Activated CD4-positive, CD25-positive, alpha-beta regulatory T cell treated with anti-CD3 and anti-CD28 coated beads, Interleukin-2, amount 50 U/mL, for 16 hours (primary cell): ENCODE measurements at regions not wholly inside any gene's neighbourhood (a gene's known extent, or its start where the extent isn't known, plus 50 kb on each side); places are given as distances from the start of the nearest gene placed in this dataset.

Source experiments
- DNase-seq: peaks from one replicate; pipeline ENCODE4 v3.0.0-alpha.2; 2020; ENCODE audit warnings: low read depth, low spot score

- no peak for DNase-seq
Observed at GRCh38 chr4:181595716-181596115, 647.5 kb upstream of the TENM3 start.

GRCh38 chr4:181597766-181598165, 645.4 kb upstream of the TENM3 start:
- no peak for DNase-seq

GRCh38 chr4:181599134-181599533, 644.1 kb upstream of the TENM3 start:
- no peak for DNase-seq

- DNase-seq, result no peak
Observed at GRCh38 chr4:181601103-181601502, 642.1 kb upstream of the TENM3 start.

GRCh38 chr4:181604546-181604945, 638.7 kb upstream of the TENM3 start:
- no peak for DNase-seq

- no peak for DNase-seq
Observed at GRCh38 chr4:181606300-181606699, 636.9 kb upstream of the TENM3 start.

- DNase-seq, result no peak
Observed at GRCh38 chr4:181608181-181608580, 635.0 kb upstream of the TENM3 start.

- DNase-seq, result no peak
Observed at GRCh38 chr4:181611033-181611711, 632.0 kb upstream of the TENM3 start.

- DNase-seq, result no peak
Observed at GRCh38 chr4:181611946-181612600, 631.1 kb upstream of the TENM3 start.

GRCh38 chr4:181613200-181613599, 630.0 kb upstream of the TENM3 start:
- no peak for DNase-seq

- no peak for DNase-seq
Observed at GRCh38 chr4:181618038-181618618, 625.1 kb upstream of the TENM3 start.

GRCh38 chr4:181618896-181619295, 624.3 kb upstream of the TENM3 start:
- no peak for DNase-seq

- DNase-seq, result no peak
Observed at GRCh38 chr4:181619651-181620050, 623.6 kb upstream of the TENM3 start.

- no peak for DNase-seq
Observed at GRCh38 chr4:181637186-181638105, 605.8 kb upstream of the TENM3 start.

GRCh38 chr4:181643466-181643865, 599.7 kb upstream of the TENM3 start:
- no peak for DNase-seq

- no peak for DNase-seq
Observed at GRCh38 chr4:181645489-181645888, 597.7 kb upstream of the TENM3 start.

- no peak for DNase-seq
Observed at GRCh38 chr4:181646864-181647263, 596.3 kb upstream of the TENM3 start.

GRCh38 chr4:181647396-181648147, 595.6 kb upstream of the TENM3 start:
- DNase-seq, result no peak

GRCh38 chr4:181650033-181650825, 593.0 kb upstream of the TENM3 start:
- no peak for DNase-seq

GRCh38 chr4:181656748-181657147, 586.5 kb upstream of the TENM3 start:
- no peak for DNase-seq
